ENCODE measurements at regions not wholly inside any gene's neighbourhood (a gene's known extent, or its start where the extent isn't known, plus 50 kb on each side); places are given as distances from the start of the nearest gene placed in this dataset.

GRCh38 chr2:120630031-120630701, 105.5 kb upstream of the GLI2 start:
- Histone ChIP-seq H3K36me3 (no peaks in the 10 kb centered on the region), H3K4me3 (no peak overlapping the region), H3K27me3 (no peaks in the 10 kb centered on the region), H3K27ac (no peak overlapping the region), H3K9me3 (no peaks in the 10 kb centered on the region), H3K4me1 (no peaks in the 10 kb centered on the region)
- 70% methylated on average over 7 of the region's 10 CpGs for WGBS (ENCODE audit: insufficient coverage, low coverage, low lambda C conversion rate, missing lambda C conversion rate)
- no peak for ATAC-seq
- no peak for DNase-seq
- intact Hi-C loops (cut with DNase I), result no loop called here
- no peak for TF ChIP-seq POLR2A (IDR thresholded peaks at IDR 0.05)
- TF ChIP-seq CTCF (IDR thresholded peaks at IDR 0.05), result no peak

GRCh38 chr2:120631236-120631635, 104.4 kb upstream of the GLI2 start:
- TF ChIP-seq POLR2A (IDR thresholded peaks at IDR 0.05) (no peak), CTCF (IDR thresholded peaks at IDR 0.05) (no peak)
- ATAC-seq (no peak), DNase-seq (no peak)
- H3K4me3 ChIP-seq, result no peak overlapping the region
- no peaks in the 10 kb centered on the region for H3K36me3 ChIP-seq
- no peak overlapping the region for H3K27ac ChIP-seq
- H3K27me3 ChIP-seq, result no peaks in the 10 kb centered on the region
- intact Hi-C loops (cut with DNase I), result no loop called here
- H3K9me3 ChIP-seq, result no peaks in the 10 kb centered on the region
- H3K4me1 ChIP-seq, result no peaks in the 10 kb centered on the region
- 23% methylated on average over 1 of the region's 4 CpGs for WGBS (ENCODE audit: insufficient coverage, low coverage, low lambda C conversion rate, missing lambda C conversion rate)

GRCh38 chr2:120631724-120632123, 103.9 kb upstream of the GLI2 start:
- ATAC-seq, result no peak
- Histone ChIP-seq H3K27ac (no peak overlapping the region), H3K27me3 (no peaks in the 10 kb centered on the region), H3K9me3 (no peaks in the 10 kb centered on the region), H3K4me1 (no peaks in the 10 kb centered on the region), H3K36me3 (no peaks in the 10 kb centered on the region), H3K4me3 (no peak overlapping the region)
- 50% methylated on average over 1 of the region's 3 CpGs for WGBS (ENCODE audit: insufficient coverage, low coverage, low lambda C conversion rate, missing lambda C conversion rate)
- intact Hi-C loops (cut with DNase I), result no loop called here
- no peak for TF ChIP-seq POLR2A (IDR thresholded peaks at IDR 0.05)
- TF ChIP-seq CTCF (IDR thresholded peaks at IDR 0.05), result no peak
- no peak for DNase-seq

GRCh38 chr2:120632796-120633646, 102.6 kb upstream of the GLI2 start:
- no peaks in the 10 kb centered on the region for H3K36me3 ChIP-seq
- H3K27me3 ChIP-seq, result no peaks in the 10 kb centered on the region
- WGBS (ENCODE audit: insufficient coverage, low coverage, low lambda C conversion rate, missing lambda C conversion rate), result 45% methylated on average over 4 of the region's 17 CpGs
- H3K4me3 ChIP-seq, result no peak overlapping the region
- H3K27ac ChIP-seq, result no peak overlapping the region
- H3K9me3 ChIP-seq, result no peaks in the 10 kb centered on the region
- TF ChIP-seq CTCF (IDR thresholded peaks at IDR 0.05), result no peak
- TF ChIP-seq POLR2A (IDR thresholded peaks at IDR 0.05), result no peak
- no peaks in the 10 kb centered on the region for H3K4me1 ChIP-seq
- DNase-seq (no peak), ATAC-seq (peak in 1 of 4 donors; percentile 19)
- intact Hi-C loops (cut with DNase I), result no loop called here
